ENCODE measurements at regions not wholly inside any gene's neighbourhood (a gene's known extent, or its start where the extent isn't known, plus 50 kb on each side); places are given as distances from the start of the nearest gene placed in this dataset.
"Not testable (repeated sequence)": the region's sequence is repeated elsewhere in the genome, so short reads cannot be mapped to it uniquely, and the experiment has no call there.

GRCh38 chr11:29251738-29252137 lies 765.1 kb downstream of the KCNA4 start:
- DNase-seq (ENCODE audit: low spot score) = no peak

- no peak for DNase-seq (ENCODE audit: low spot score)
These were observed 767.1 kb downstream of the KCNA4 start for GRCh38 chr11:29249713-29250112.

- DNase-seq (ENCODE audit: low spot score) = no peak
These were observed 772.5 kb downstream of the KCNA4 start for GRCh38 chr11:29244355-29244754.

- no peak for DNase-seq (ENCODE audit: low spot score)
These were observed 773.2 kb downstream of the KCNA4 start for GRCh38 chr11:29243616-29244015.

GRCh38 chr11:29231991-29232390 lies 784.8 kb downstream of the KCNA4 start:
- DNase-seq (ENCODE audit: low spot score) = no peak

GRCh38 chr11:29231586-29231985 lies 785.2 kb downstream of the KCNA4 start:
- no peak for DNase-seq (ENCODE audit: low spot score)

- DNase-seq (ENCODE audit: low spot score) = no peak
These were observed 789.0 kb downstream of the KCNA4 start for GRCh38 chr11:29227811-29228210.

- DNase-seq (ENCODE audit: low spot score) = no peak
These were observed 792.0 kb downstream of the KCNA4 start for GRCh38 chr11:29224739-29225384.

GRCh38 chr11:29219531-29219930 lies 797.3 kb downstream of the KCNA4 start:
- not testable (repeated sequence) for DNase-seq (ENCODE audit: low spot score)

GRCh38 chr11:29217901-29218300 lies 798.9 kb downstream of the KCNA4 start:
- no peak for DNase-seq (ENCODE audit: low spot score)

GRCh38 chr11:29214833-29215232 lies 802.0 kb downstream of the KCNA4 start:
- no peak for DNase-seq (ENCODE audit: low spot score)

- no peak for DNase-seq (ENCODE audit: low spot score)
These were observed 805.6 kb downstream of the KCNA4 start for GRCh38 chr11:29211202-29211601.

- no peak for DNase-seq (ENCODE audit: low spot score)
These were observed 806.4 kb downstream of the KCNA4 start for GRCh38 chr11:29210426-29210825.

GRCh38 chr11:29208117-29208516 lies 808.7 kb downstream of the KCNA4 start:
- DNase-seq (ENCODE audit: low spot score) = no peak

- no peak for DNase-seq (ENCODE audit: low spot score)
These were observed 815.9 kb downstream of the KCNA4 start for GRCh38 chr11:29200791-29201562.

GRCh38 chr11:29190313-29190712 lies 826.5 kb downstream of the KCNA4 start:
- DNase-seq (ENCODE audit: low spot score) = no peak

GRCh38 chr11:29187215-29187614 lies 829.6 kb downstream of the KCNA4 start:
- no peak for DNase-seq (ENCODE audit: low spot score)

GRCh38 chr11:29184939-29185890 lies 831.6 kb downstream of the KCNA4 start:
- DNase-seq (ENCODE audit: low spot score) = no peak

- DNase-seq (ENCODE audit: low spot score) = no peak
These were observed 833.5 kb downstream of the KCNA4 start for GRCh38 chr11:29183301-29183700.

GRCh38 chr11:29173660-29174062 lies 843.2 kb downstream of the KCNA4 start:
- DNase-seq (ENCODE audit: low spot score) = no peak

GRCh38 chr11:29171360-29171950 lies 845.4 kb downstream of the KCNA4 start:
- DNase-seq (ENCODE audit: low spot score) = no peak

- DNase-seq (ENCODE audit: low spot score) = no peak
These were observed 850.5 kb downstream of the KCNA4 start for GRCh38 chr11:29166306-29166705.

All from hematopoietic multipotent progenitor cell treated with erythropoietin and hydrocortisone succinate and interleukin-3 and kit ligand, for 17 days (in vitro differentiated cells).